K562 (cell line): ENCODE measurements at regions not wholly inside any gene's neighbourhood (a gene's known extent, or its start where the extent isn't known, plus 50 kb on each side); places are given as distances from the start of the nearest gene placed in this dataset.
"Not testable (repeated sequence)": the region's sequence is repeated elsewhere in the genome, so short reads cannot be mapped to it uniquely, and the experiment has no call there.

ENCODE experiments used
- ATAC-seq: fragments of 200-7000 bp; cut with Tn5 transposase; 3 replicates; pipeline ENCODE4 v1.9.1; 2020; ENCODE audit warnings: moderate library complexity
- BruUV-seq: library from RNA; stranded (reverse); fragments of 400-500 nt; replicated peaks from 2 replicates; lab custom pipeline; 2021; lab: Mats Ljungman, UMichigan
- CTCF ChIA-PET: fragments of 300-600 bp; formaldehyde crosslinking; extraction: SDS; loops from one replicate; lab custom pipeline; 2021; ENCODE audit warnings: low intra/inter-chr PET ratio; lab: Yijun Ruan, JAX
- POLR2A ChIA-PET: fragments of 300-600, 350-650 bp; sonication (Branson Sonifier 250); formaldehyde crosslinking; extraction: SDS; loops from one replicate; lab custom pipeline; 2021; ENCODE audit warnings: antibody characterized with exemption, inconsistent platforms; lab: Yijun Ruan, JAX
- DNase-seq, 4 experiments: peaks; one replicate each; pipeline versions ENCODE4 v3.0.0 to v3.0.0-alpha.2; 2011 to 2018; ENCODE audit warnings: low spot score in 3 of 4, mixed read lengths in 3 of 4; ENCODE audit errors: extremely low read depth in 1 of 4
- FAIRE-seq: peaks from 2 replicates; lab custom pipeline; 2011; peaks lifted over from hg19 to GRCh38; lab: Jason Lieb, UNC
- H2AFZ ChIP-seq: 2 replicates; pipeline ENCODE4 v1.6.0; 2011; ENCODE audit warnings: low read depth, low read length, control low read depth, inconsistent platforms
- H3K27ac ChIP-seq: fragments of 200-600 bp; 3 replicates; pipeline ENCODE4 v1.8.0; 2011; ENCODE audit warnings: low read depth, mild to moderate bottlenecking, control low read depth, inconsistent platforms, low read length, moderate library complexity, mixed read lengths; ENCODE audit errors: extremely low read depth
- H3K27me3 ChIP-seq, 2 experiments: fragments of 300-600 bp in 1 of 2; 2 replicates in 1 of 2; 3 replicates in 1 of 2; pipeline versions ENCODE4 v1.6.0 to v1.8.0; 2011; ENCODE audit warnings: inconsistent platforms in 2 of 2, low read length in 2 of 2, mild to moderate bottlenecking in 1 of 2, mixed read lengths in 1 of 2, moderate library complexity in 1 of 2; ENCODE audit not compliant: control insufficient read depth in 2 of 2, insufficient read depth in 2 of 2
- H3K36me3 ChIP-seq: fragments of 300-600 bp; 3 replicates; pipeline ENCODE4 v1.8.0; 2011; ENCODE audit warnings: mild to moderate bottlenecking, low read length, inconsistent platforms; ENCODE audit not compliant: control insufficient read depth, insufficient read depth
- H3K4me1 ChIP-seq, 2 experiments: fragments of 200-600 bp in 1 of 2; replicated peaks in 1 of 2; 2 replicates in 1 of 2; 3 replicates in 1 of 2; pipeline versions ENCODE4 v1.5.1 to v1.8.0; 2011; ENCODE audit warnings: inconsistent platforms in 2 of 2, low read length in 2 of 2, mild to moderate bottlenecking in 1 of 2, mixed read lengths in 1 of 2, moderate library complexity in 1 of 2; ENCODE audit not compliant: control insufficient read depth in 2 of 2, insufficient read depth in 2 of 2
- H3K4me2 ChIP-seq: 2 replicates; pipeline ENCODE4 v1.6.1; 2011; ENCODE audit warnings: low read length, control low read depth, inconsistent platforms, mixed read lengths; ENCODE audit not compliant: insufficient read depth
- H3K4me3 ChIP-seq: fragments of 200-600 bp; sonication (generic), shearing (Covaris generic); 2 replicates; pipeline ENCODE4 v1.5.1; 2016; ENCODE audit warnings: control low read depth, inconsistent platforms
- H3K79me2 ChIP-seq: fragments of 200-600 bp; 3 replicates; pipeline ENCODE4 v1.8.0; 2011; ENCODE audit warnings: low read length, inconsistent platforms; ENCODE audit not compliant: control insufficient read depth, insufficient read depth
- H3K9ac ChIP-seq, 2 experiments: 2 replicates each; pipeline versions ENCODE4 v1.6.0 to v1.6.1; 2011; ENCODE audit warnings: low read depth in 2 of 2, low read length in 2 of 2, control low read depth in 1 of 2, inconsistent platforms in 1 of 2, mild to moderate bottlenecking in 1 of 2, mixed read lengths in 1 of 2; ENCODE audit not compliant: insufficient read depth in 1 of 2
- H3K9me1 ChIP-seq: one replicate; pipeline ENCODE4 v1.6.0; 2011; ENCODE audit warnings: inconsistent platforms, mild to moderate bottlenecking, low read length, moderate library complexity; ENCODE audit not compliant: control insufficient read depth, insufficient read depth
- H3K9me3 ChIP-seq: replicated peaks from 2 replicates; pipeline ENCODE4 v1.5.1; 2011; ENCODE audit warnings: low read depth, low read length, inconsistent platforms; ENCODE audit not compliant: control insufficient read depth, insufficient read depth
- H4K20me1 ChIP-seq: replicated peaks from 2 replicates; pipeline ENCODE4 v1.6.1; 2011; ENCODE audit warnings: low read length, inconsistent platforms, mixed read lengths; ENCODE audit not compliant: control insufficient read depth, insufficient read depth
- HMG20B ChIP-seq: fragments of 250-450 bp; sonication (Bioruptor Pico); IDR thresholded peaks from 2 replicates; pipeline ENCODE4 v1.5.0; 2021; ENCODE audit warnings: mild to moderate bottlenecking
- JUND ChIP-seq, 2 experiments: IDR thresholded peaks; 2 replicates in 1 of 2; 3 replicates in 1 of 2; pipeline ENCODE4 v1.6.1; 2011; ENCODE audit warnings: borderline replicate concordance in 2 of 2, low read depth in 2 of 2, low read length in 2 of 2, improper control_type of control experiment in 1 of 2, missing biosample characterization in 1 of 2, missing genetic modification characterization in 1 of 2, missing genetic modification reagents in 1 of 2
- PTBP1 ChIP-seq: fragments of 200-400 bp; formaldehyde crosslinking; IDR thresholded peaks from 2 replicates; pipeline ENCODE4 v1.6.1; 2017; ENCODE audit warnings: low read depth, low read length
- RCOR1 ChIP-seq, 2 experiments: IDR thresholded peaks; 2 replicates each; pipeline ENCODE4 v1.6.1; 2012; ENCODE audit warnings: low read depth in 2 of 2, low read length in 2 of 2, borderline replicate concordance in 1 of 2, improper control_type of control experiment in 1 of 2
- SMAD4 ChIP-seq: fragments of 250-450 bp; sonication (Bioruptor Pico); conservative IDR thresholded peaks from 2 replicates; pipeline ENCODE4 v1.8.0; 2021; ENCODE audit warnings: inconsistent platforms, mild to moderate bottlenecking, moderate library complexity
- ZNF263 ChIP-seq: sonication (generic); formaldehyde crosslinking; IDR thresholded peaks from 2 replicates; pipeline ENCODE4 v1.8.0; 2022; ENCODE audit warnings: mild to moderate bottlenecking, missing genetic modification reagents, borderline replicate concordance
- ZNF3 ChIP-seq: fragments of 250-450 bp; sonication (Bioruptor Pico); IDR thresholded peaks from 2 replicates; pipeline ENCODE4 v1.5.0; 2021; ENCODE audit warnings: mild to moderate bottlenecking, moderate library complexity
- ZNF76 ChIP-seq: fragments of 250-450 bp; sonication (Bioruptor Pico); IDR thresholded peaks from 2 replicates; pipeline ENCODE4 v1.4.0; 2020; ENCODE audit warnings: mild to moderate bottlenecking, moderate library complexity, borderline replicate concordance
- WGBS: fragments of 100-300 bp; shearing (Covaris generic); methylation state at CpG from one replicate; pipeline ENCODE4 v1.1.6; 2016; ENCODE audit warnings: low coverage, mixed read lengths; ENCODE audit not compliant: insufficient coverage; ENCODE audit errors: missing lambda C conversion rate; 5-methylcytosine and 5-hydroxymethylcytosine counted together
- in situ Hi-C: fragments of 300-500 bp; cut with MboI; formaldehyde crosslinking; loops from 4 replicates; pipeline ENCODE4 v1.15.0; 2018; ENCODE audit warnings: inconsistent platforms, mixed read lengths
- intact Hi-C: fragments of 100-400 bp; cut with micrococcal nuclease; formaldehyde crosslinking; loops from 2 replicates; pipeline ENCODE4 v1.14.2; 2022
- TF ChIP-seq, protein P1 (sequence below): sonication (generic); formaldehyde crosslinking; IDR thresholded peaks from 2 replicates; pipeline ENCODE4 v1.8.1; 2023; ENCODE audit warnings: mild to moderate bottlenecking, missing genetic modification reagents

DNA sequence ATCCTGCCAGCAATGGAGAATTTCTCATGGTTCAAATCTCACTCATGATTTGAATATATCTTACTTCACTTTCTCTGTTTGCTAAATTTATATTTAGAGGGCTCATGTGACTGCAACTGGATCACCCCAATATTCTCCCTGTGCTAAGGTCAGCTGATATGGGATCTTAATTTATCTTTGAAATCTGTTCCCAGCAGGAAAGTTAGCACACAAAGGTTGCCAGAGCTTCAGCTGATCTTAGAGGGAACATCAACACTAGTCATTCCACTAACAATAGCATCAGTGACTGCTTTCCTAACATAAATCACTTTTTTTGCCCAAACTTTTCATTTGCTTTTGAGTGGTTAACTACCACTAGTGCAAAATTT, 1270.0 kb downstream of the ARAP2 start:
- FAIRE-seq (no peak), DNase-seq (no peak), ATAC-seq (no peak)
- Histone ChIP-seq H4K20me1 (no peaks in the 10 kb centered on the region), H2AFZ (no peak overlapping the region), H3K4me1 (no peaks in the 10 kb centered on the region), H3K9ac (no peak overlapping the region), H3K9me3 (no peaks in the 10 kb centered on the region), H3K36me3 (no peaks in the 10 kb centered on the region), H3K9me1 (no peaks in the 10 kb centered on the region), H3K27ac (no peak overlapping the region), H3K27me3 (no peaks in the 10 kb centered on the region), H3K79me2 (no peaks in the 10 kb centered on the region), H3K4me3 (no peak overlapping the region), H3K4me2 (no peak overlapping the region)
- TF ChIP-seq, protein P1, sequence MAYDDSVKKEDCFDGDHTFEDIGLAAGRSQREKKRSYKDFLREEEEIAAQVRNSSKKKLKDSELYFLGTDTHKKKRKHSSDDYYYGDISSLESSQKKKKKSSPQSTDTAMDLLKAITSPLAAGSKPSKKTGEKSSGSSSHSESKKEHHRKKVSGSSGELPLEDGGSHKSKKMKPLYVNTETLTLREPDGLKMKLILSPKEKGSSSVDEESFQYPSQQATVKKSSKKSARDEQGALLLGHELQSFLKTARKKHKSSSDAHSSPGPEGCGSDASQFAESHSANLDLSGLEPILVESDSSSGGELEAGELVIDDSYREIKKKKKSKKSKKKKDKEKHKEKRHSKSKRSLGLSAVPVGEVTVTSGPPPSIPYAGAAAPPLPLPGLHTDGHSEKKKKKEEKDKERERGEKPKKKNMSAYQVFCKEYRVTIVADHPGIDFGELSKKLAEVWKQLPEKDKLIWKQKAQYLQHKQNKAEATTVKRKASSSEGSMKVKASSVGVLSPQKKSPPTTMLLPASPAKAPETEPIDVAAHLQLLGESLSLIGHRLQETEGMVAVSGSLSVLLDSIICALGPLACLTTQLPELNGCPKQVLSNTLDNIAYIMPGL = no peak
- TF ChIP-seq SMAD4 (CRISPR knock-in tag) (no peak), RCOR1 (IDR thresholded peaks at IDR 0.05; ENCODE audit: borderline replicate concordance in 1 of 2, low read depth in 2 of 2, low read length in 2 of 2) (no peak), ZNF263 (CRISPR knock-in tag) (no peak), JUND (IDR thresholded peaks at IDR 0.05; ENCODE audit: borderline replicate concordance, low read depth, low read length) (no peak), JUND (tag; IDR thresholded peaks at IDR 0.05; ENCODE audit: borderline replicate concordance, low read depth, low read length) (no peak), HMG20B (CRISPR knock-in tag) (no peak), PTBP1 (no peak), ZNF3 (CRISPR knock-in tag) (no peak), ZNF76 (CRISPR knock-in tag) (no peak)
- intact Hi-C loops = no loop called here
- ChIA-PET POLR2A (no interaction called here), CTCF (no interaction called here)
- no TSS peak for BruUV-seq
- in situ Hi-C loops = no loop called here

DNA sequence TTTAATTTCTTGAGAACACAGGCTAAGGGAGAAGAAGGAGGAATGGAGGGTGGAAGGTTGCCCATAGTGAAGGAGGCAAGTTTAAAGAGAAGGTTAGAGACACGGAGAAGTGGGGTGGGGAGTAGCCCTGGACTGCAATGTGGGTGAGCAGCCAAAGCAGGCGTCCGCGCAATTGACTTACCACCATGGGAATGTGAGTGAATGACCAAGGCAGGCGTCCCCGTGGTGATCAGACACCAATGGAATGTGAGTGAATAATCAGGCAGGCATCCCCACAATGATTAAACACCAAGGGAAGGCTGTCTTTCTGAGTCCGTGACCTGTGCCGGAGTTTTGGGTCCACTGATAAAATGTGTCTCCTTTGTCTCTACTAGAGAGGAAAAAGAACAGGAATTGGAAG, 1223.1 kb downstream of the ARAP2 start:
- H2AFZ ChIP-seq, H3K27me3 ChIP-seq, H3K27ac ChIP-seq, H3K4me3 ChIP-seq, BruUV-seq, H3K9me1 ChIP-seq, H3K36me3 ChIP-seq, POLR2A ChIA-PET, H3K4me1 ChIP-seq, in situ Hi-C loops, intact Hi-C loops, H3K4me2 ChIP-seq, H3K79me2 ChIP-seq, H3K9me3 ChIP-seq, FAIRE-seq, H4K20me1 ChIP-seq, CTCF ChIA-PET, ATAC-seq, DNase-seq, H3K9ac ChIP-seq: not testable (repeated sequence)
- WGBS = 3% methylated on average over 5 of the region's 8 CpGs
